ENCODE measurements at regions not wholly inside any gene's neighbourhood (a gene's known extent, or its start where the extent isn't known, plus 50 kb on each side); places are given as distances from the start of the nearest gene placed in this dataset.

DNA sequence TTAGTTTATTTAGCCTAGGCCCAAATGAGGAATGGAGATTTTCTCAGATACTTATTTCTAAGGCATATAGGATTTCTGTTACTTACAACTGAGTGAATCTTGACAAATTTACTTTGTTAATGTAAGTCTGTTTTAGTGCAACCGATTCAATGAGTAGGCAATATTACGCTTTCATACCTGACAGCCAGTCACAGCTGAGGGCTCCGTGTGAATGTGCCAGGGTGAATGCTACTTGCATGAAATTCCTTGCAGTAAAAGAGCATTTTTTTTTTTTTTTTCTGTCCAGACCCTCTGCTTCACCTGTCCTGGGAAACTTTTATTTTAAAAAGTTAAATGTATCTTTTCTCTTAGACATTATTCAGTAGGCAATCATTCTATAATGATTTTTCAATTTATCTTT, 1100.0 kb downstream of the FAT4 start:
- TF ChIP-seq, protein P1, sequence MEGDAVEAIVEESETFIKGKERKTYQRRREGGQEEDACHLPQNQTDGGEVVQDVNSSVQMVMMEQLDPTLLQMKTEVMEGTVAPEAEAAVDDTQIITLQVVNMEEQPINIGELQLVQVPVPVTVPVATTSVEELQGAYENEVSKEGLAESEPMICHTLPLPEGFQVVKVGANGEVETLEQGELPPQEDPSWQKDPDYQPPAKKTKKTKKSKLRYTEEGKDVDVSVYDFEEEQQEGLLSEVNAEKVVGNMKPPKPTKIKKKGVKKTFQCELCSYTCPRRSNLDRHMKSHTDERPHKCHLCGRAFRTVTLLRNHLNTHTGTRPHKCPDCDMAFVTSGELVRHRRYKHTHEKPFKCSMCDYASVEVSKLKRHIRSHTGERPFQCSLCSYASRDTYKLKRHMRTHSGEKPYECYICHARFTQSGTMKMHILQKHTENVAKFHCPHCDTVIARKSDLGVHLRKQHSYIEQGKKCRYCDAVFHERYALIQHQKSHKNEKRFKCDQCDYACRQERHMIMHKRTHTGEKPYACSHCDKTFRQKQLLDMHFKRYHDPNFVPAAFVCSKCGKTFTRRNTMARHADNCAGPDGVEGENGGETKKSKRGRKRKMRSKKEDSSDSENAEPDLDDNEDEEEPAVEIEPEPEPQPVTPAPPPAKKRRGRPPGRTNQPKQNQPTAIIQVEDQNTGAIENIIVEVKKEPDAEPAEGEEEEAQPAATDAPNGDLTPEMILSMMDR (IDR thresholded peaks at IDR 0.05 in 4 of 5, conservative IDR thresholded peaks at IDR 0.05 in 1 of 5), result no peak
- no peak for TF ChIP-seq POLR2A (IDR thresholded peaks at IDR 0.05)
